Upper lobe of left lung (tissue), 6 donors: ENCODE measurements at regions not wholly inside any gene's neighbourhood (a gene's known extent, or its start where the extent isn't known, plus 50 kb on each side); places are given as distances from the start of the nearest gene placed in this dataset.
A peak's percentile ranks its signal among the peaks of the same experiment; 100 is the strongest.

Source experiments
- ATAC-seq, 2 donors: fragments of 200-7000 bp; cut with Tn5 transposase; one replicate each; pipeline ENCODE4 v1.9.1; 2022; ENCODE audit warnings: mild to moderate bottlenecking in 2 of 2, moderate library complexity in 2 of 2; ENCODE audit not compliant: low FRiP score in 2 of 2
- DNase-seq, 2 donors: peaks; one replicate each; pipeline ENCODE4 v3.0.0-alpha.2; 2019 to 2020
- H3K27ac ChIP-seq, 4 donors: fragments of 200-600 bp; sonication (generic); one replicate each; pipeline ENCODE4 v1.5.1; 2016 to 2019
- H3K27me3 ChIP-seq, 4 donors: fragments of 200-600 bp; sonication (generic); one replicate each; pipeline ENCODE4 v1.5.1; 2017 to 2019
- H3K36me3 ChIP-seq, 4 donors: fragments of 200-600 bp; sonication (generic); one replicate each; pipeline ENCODE4 v1.5.1; 2016 to 2019
- H3K4me1 ChIP-seq, 4 donors: fragments of 200-600 bp; sonication (generic); one replicate each; pipeline ENCODE4 v1.5.1; 2018 to 2019
- H3K4me3 ChIP-seq, 4 donors: fragments of 200-600 bp; sonication (generic); one replicate each; pipeline ENCODE4 v1.5.1; 2017 to 2019; ENCODE audit warnings: mild to moderate bottlenecking in 2 of 4, moderate library complexity in 1 of 4
- H3K9me3 ChIP-seq, 4 donors: fragments of 200-600 bp; sonication (generic); one replicate each; pipeline ENCODE4 v1.5.1; 2018 to 2019
- CTCF ChIP-seq, 6 experiments: fragments of 450-650 bp in 4 of 6; fragments of 200-600 bp in 2 of 6; sonication (generic) in 2 of 6; IDR thresholded peaks; one replicate each; pipeline ENCODE4 v1.5.1; 2016 to 2019; ENCODE audit warnings: antibody characterized with exemption in 6 of 6
- EP300 ChIP-seq, 4 donors: sonication (generic); formaldehyde crosslinking; IDR thresholded peaks; one replicate each; pipeline ENCODE4 v1.5.1; 2017; ENCODE audit warnings: antibody characterized with exemption in 4 of 4, control low read depth in 2 of 4
- POLR2A ChIP-seq, 4 donors: fragments of 450-650 bp; IDR thresholded peaks; one replicate each; pipeline ENCODE4 v1.5.1; 2016 to 2017; ENCODE audit warnings: antibody characterized with exemption in 4 of 4, mild to moderate bottlenecking in 2 of 4
- POLR2AphosphoS5 ChIP-seq, 2 donors: sonication (generic); formaldehyde crosslinking; IDR thresholded peaks; one replicate each; pipeline ENCODE4 v1.5.1; 2017; ENCODE audit warnings: antibody characterized with exemption in 2 of 2
- WGBS, 2 donors: methylation state at CpG; one replicate each; pipeline ENCODE4 v1.1.5; 2017 to 2018; 5-methylcytosine and 5-hydroxymethylcytosine counted together
- donor health status: DM: no; HTN: no; CAD: no; lungs with moderate emphysema.
- donor health status: DM: no; HTN: yes; CAD: no; lungs with severe emphysema.

- H3K4me1 ChIP-seq = peaks cover 16 to 29% (median 19%) of the 10 kb centered on the region in 4 donors
- H3K27me3 ChIP-seq = no peaks in the 10 kb centered on the region
- ATAC-seq = no peak
- no peak for DNase-seq
- no peak overlapping the region for H3K4me3 ChIP-seq
- H3K36me3 ChIP-seq = no peaks in the 10 kb centered on the region
- 74 to 75% methylated on average over 8 of the region's 8 CpGs for WGBS, 2 donors
- H3K9me3 ChIP-seq = no peaks in the 10 kb centered on the region
- TF ChIP-seq POLR2A (IDR thresholded peaks at IDR 0.05) (no peak), POLR2AphosphoS5 (IDR thresholded peaks at IDR 0.05) (no peak), EP300 (IDR thresholded peaks at IDR 0.05) (no peak)
- no peak overlapping the region for H3K27ac ChIP-seq
Measured at GRCh38 chr10:4658777-4659176, 167.2 kb upstream of the AKR1E2 start.

- Histone ChIP-seq H3K36me3 (no peaks in the 10 kb centered on the region), H3K4me3 (no peak overlapping the region), H3K9me3 (no peaks in the 10 kb centered on the region), H3K27ac (no peak overlapping the region), H3K27me3 (no peaks in the 10 kb centered on the region), H3K4me1 (peaks cover 0 to 8% (median 3%) of the 10 kb centered on the region in 4 donors)
- ATAC-seq (peak; percentile 73 to 81), DNase-seq (peak in 1 of 2 donors; percentile 60)
- WGBS, 2 donors = 17 to 19% methylated on average over 7 of the region's 7 CpGs
- TF ChIP-seq EP300 (IDR thresholded peaks at IDR 0.05) (no peak), POLR2AphosphoS5 (IDR thresholded peaks at IDR 0.05) (no peak), POLR2A (IDR thresholded peaks at IDR 0.05) (no peak), CTCF (IDR thresholded peaks at IDR 0.05) (peak; percentile 75 to 86 (median 81))
Measured at GRCh38 chr10:4656576-4657194, 169.3 kb upstream of the AKR1E2 start.

- DNase-seq (no peak), ATAC-seq (no peak)
- TF ChIP-seq CTCF (IDR thresholded peaks at IDR 0.05) = no peak
- no peak for TF ChIP-seq POLR2AphosphoS5 (IDR thresholded peaks at IDR 0.05)
- TF ChIP-seq POLR2A (IDR thresholded peaks at IDR 0.05) = no peak
- TF ChIP-seq EP300 (IDR thresholded peaks at IDR 0.05) = no peak
- H3K9me3 ChIP-seq = no peaks in the 10 kb centered on the region
- H3K4me1 ChIP-seq = peaks cover 0 to under 1% (median 0%) of the 10 kb centered on the region in 4 donors
- 65 to 90% methylated on average over 5 of the region's 5 CpGs for WGBS, 2 donors
- H3K27me3 ChIP-seq = no peaks in the 10 kb centered on the region
- H3K36me3 ChIP-seq = no peaks in the 10 kb centered on the region
- no peak overlapping the region for H3K27ac ChIP-seq
- no peak overlapping the region for H3K4me3 ChIP-seq
Measured at GRCh38 chr10:4655879-4656278, 170.1 kb upstream of the AKR1E2 start.

GRCh38 chr10:4655406-4655805 is 170.6 kb upstream of the AKR1E2 start:
- DNase-seq (no peak), ATAC-seq (no peak)
- no peaks in the 10 kb centered on the region for H3K9me3 ChIP-seq
- no peak overlapping the region for H3K27ac ChIP-seq
- H3K36me3 ChIP-seq = no peaks in the 10 kb centered on the region
- WGBS, 2 donors = 86 to 100% methylated on average over 3 of the region's 3 CpGs
- peaks cover 0 to 3% (median 3%) of the 10 kb centered on the region in 4 donors for H3K4me1 ChIP-seq
- H3K4me3 ChIP-seq = no peak overlapping the region
- no peak for TF ChIP-seq CTCF (IDR thresholded peaks at IDR 0.05)
- H3K27me3 ChIP-seq = no peaks in the 10 kb centered on the region

GRCh38 chr10:4654496-4654895 is 171.5 kb upstream of the AKR1E2 start:
- Histone ChIP-seq H3K9me3 (no peaks in the 10 kb centered on the region), H3K4me1 (peaks cover 0 to 12% (median 7%) of the 10 kb centered on the region in 4 donors), H3K27me3 (no peaks in the 10 kb centered on the region), H3K36me3 (no peaks in the 10 kb centered on the region), H3K4me3 (no peak overlapping the region), H3K27ac (no peak overlapping the region)
- 91% methylated on average over 2 of the region's 2 CpGs for WGBS, 2 donors
- TF ChIP-seq POLR2A (IDR thresholded peaks at IDR 0.05) (no peak), CTCF (IDR thresholded peaks at IDR 0.05) (no peak), EP300 (IDR thresholded peaks at IDR 0.05) (no peak), POLR2AphosphoS5 (IDR thresholded peaks at IDR 0.05) (no peak)
- ATAC-seq = no peak
- DNase-seq = no peak
